ENCODE measurements at regions not wholly inside any gene's neighbourhood (a gene's known extent, or its start where the extent isn't known, plus 50 kb on each side); places are given as distances from the start of the nearest gene placed in this dataset.

- peaks cover 11 to 17% (median 15%) of the 10 kb centered on the region in 3 donors for H3K4me1 Mint-ChIP-seq
- no peak for DNase-seq
- no peak for ATAC-seq (ENCODE audit: low read depth in 2 of 2)
- no peak overlapping the region for H3K4me3 Mint-ChIP-seq
- peaks cover 0 to 4% (median 0%) of the 10 kb centered on the region in 7 donors for H3K9me3 Mint-ChIP-seq
- H3K27me3 Mint-ChIP-seq, result peaks cover 3 to 24% (median 20%) of the 10 kb centered on the region in 3 donors
- H3K27ac Mint-ChIP-seq, result peak overlapping the region in 1 of 6 donors; percentile 33
- no peaks in the 10 kb centered on the region for H3K36me3 Mint-ChIP-seq
These were observed 66.0 kb upstream of the DUSP5 start for GRCh38 chr10:110431659-110432058.

DNA sequence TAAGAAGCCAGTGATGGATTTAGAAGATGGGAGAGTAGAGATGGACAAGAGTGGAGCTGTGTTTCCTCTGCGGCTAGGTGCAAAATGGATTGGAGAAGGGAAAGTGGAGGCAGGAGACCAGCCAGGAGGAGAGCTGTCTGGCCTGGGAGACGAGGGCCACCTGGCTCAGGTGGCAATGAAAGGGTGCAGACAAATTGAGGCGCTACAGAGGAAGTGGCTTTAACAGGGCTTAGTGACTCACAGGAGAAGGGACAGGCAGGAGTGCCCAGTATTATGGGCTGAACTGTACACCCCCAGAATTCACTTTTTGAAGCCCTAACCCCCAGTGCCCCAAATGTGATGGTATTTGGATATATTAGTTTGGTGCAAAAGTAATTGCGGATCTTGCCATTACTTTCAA lies 65.6 kb upstream of the DUSP5 start:
- H3K4me3 Mint-ChIP-seq, result peak overlapping the region in 1 of 8 donors; percentile 61
- H3K9me3 Mint-ChIP-seq, result peaks cover 0 to 4% (median 0%) of the 10 kb centered on the region in 7 donors
- peaks cover 11 to 13% (median 11%) of the 10 kb centered on the region in 3 donors for H3K4me1 Mint-ChIP-seq
- ATAC-seq (ENCODE audit: low read depth in 2 of 2) (no peak), DNase-seq (no peak)
- no peaks in the 10 kb centered on the region for H3K36me3 Mint-ChIP-seq
- H3K27ac Mint-ChIP-seq, result peak overlapping the region in 2 of 6 donors; percentile 0 to 33
- peaks cover 3 to 24% (median 20%) of the 10 kb centered on the region in 3 donors for H3K27me3 Mint-ChIP-seq

- Mint-ChIP-seq H3K4me1 (peaks cover 9 to 13% (median 11%) of the 10 kb centered on the region in 3 donors), H3K27me3 (peaks cover 7 to 24% (median 20%) of the 10 kb centered on the region in 3 donors), H3K27ac (peak overlapping the region in 1 of 6 donors; percentile 67)
These were observed 64.7 kb upstream of the DUSP5 start for GRCh38 chr10:110432814-110433565.

GRCh38 chr10:110433740-110434139 lies 64.0 kb upstream of the DUSP5 start:
- Mint-ChIP-seq H3K27ac (no peak overlapping the region), H3K4me3 (no peak overlapping the region), H3K27me3 (peaks cover 7 to 24% (median 20%) of the 10 kb centered on the region in 3 donors), H3K4me1 (peaks cover 9 to 13% (median 11%) of the 10 kb centered on the region in 3 donors), H3K9me3 (peaks cover 0 to 4% (median 0%) of the 10 kb centered on the region in 7 donors), H3K36me3 (no peaks in the 10 kb centered on the region)
- DNase-seq (no peak), ATAC-seq (ENCODE audit: low read depth in 2 of 2) (no peak)

More at GRCh38 chr10:110432814-110433565, 64.7 kb upstream of the DUSP5 start:
- DNase-seq (no peak), ATAC-seq (ENCODE audit: low read depth in 2 of 2) (no peak)
- H3K36me3 Mint-ChIP-seq, result no peaks in the 10 kb centered on the region
- peaks cover 0 to 4% (median 0%) of the 10 kb centered on the region in 7 donors for H3K9me3 Mint-ChIP-seq
- H3K4me3 Mint-ChIP-seq, result no peak overlapping the region

- H3K4me3 Mint-ChIP-seq, result no peak overlapping the region
These were observed 63.1 kb upstream of the DUSP5 start for GRCh38 chr10:110434489-110435096.

GRCh38 chr10:110436554-110437350 lies 61.0 kb upstream of the DUSP5 start:
- peaks cover 0 to 4% (median 0%) of the 10 kb centered on the region in 7 donors for H3K9me3 Mint-ChIP-seq
- DNase-seq (no peak), ATAC-seq (ENCODE audit: low read depth in 2 of 2) (no peak)
- no peak overlapping the region for H3K4me3 Mint-ChIP-seq
- peaks cover 5 to 6% (median 6%) of the 10 kb centered on the region in 3 donors for H3K27me3 Mint-ChIP-seq
- H3K36me3 Mint-ChIP-seq, result no peaks in the 10 kb centered on the region
- peaks cover 5 to 7% (median 7%) of the 10 kb centered on the region in 3 donors for H3K4me1 Mint-ChIP-seq
- H3K27ac Mint-ChIP-seq, result no peak overlapping the region

More at GRCh38 chr10:110434489-110435096, 63.1 kb upstream of the DUSP5 start:
- H3K9me3 Mint-ChIP-seq, result peaks cover 0 to 4% (median 0%) of the 10 kb centered on the region in 7 donors
- H3K27ac Mint-ChIP-seq, result no peak overlapping the region
- peaks cover 6 to 9% (median 6%) of the 10 kb centered on the region in 3 donors for H3K4me1 Mint-ChIP-seq
- no peaks in the 10 kb centered on the region for H3K36me3 Mint-ChIP-seq
- H3K27me3 Mint-ChIP-seq, result peaks cover 7 to 16% (median 13%) of the 10 kb centered on the region in 3 donors
- no peak for DNase-seq
- ATAC-seq (ENCODE audit: low read depth in 2 of 2), result no peak

DNA sequence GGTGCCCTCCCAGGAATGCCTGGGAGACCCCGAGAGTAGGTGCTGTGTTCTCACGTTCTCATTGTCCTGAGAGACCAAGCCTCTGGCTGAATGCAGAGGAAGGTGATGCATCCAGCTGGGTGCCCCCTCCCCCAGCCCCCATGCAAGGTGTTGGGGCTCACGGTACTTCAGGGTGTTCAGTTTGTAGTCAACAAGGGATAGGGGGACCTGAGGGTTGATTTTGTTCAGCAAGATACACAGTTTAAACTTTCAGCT lies 60.4 kb upstream of the DUSP5 start:
- H3K27me3 Mint-ChIP-seq, result peaks cover 0 to 4% (median under 1%) of the 10 kb centered on the region in 3 donors
- H3K36me3 Mint-ChIP-seq, result no peaks in the 10 kb centered on the region
- DNase-seq (no peak), ATAC-seq (ENCODE audit: low read depth in 2 of 2) (no peak)
- peak overlapping the region in 1 of 6 donors; percentile 73 for H3K27ac Mint-ChIP-seq
- H3K4me1 Mint-ChIP-seq, result peaks cover 10 to 12% (median 11%) of the 10 kb centered on the region in 3 donors
- H3K4me3 Mint-ChIP-seq, result no peak overlapping the region
- peaks cover 0 to 2% (median 0%) of the 10 kb centered on the region in 7 donors for H3K9me3 Mint-ChIP-seq

- Mint-ChIP-seq H3K27me3 (peaks cover 0 to 4% (median 0%) of the 10 kb centered on the region in 3 donors), H3K9me3 (peaks cover 0 to 2% (median 0%) of the 10 kb centered on the region in 7 donors), H3K4me3 (peak overlapping the region in 1 of 8 donors; percentile 35), H3K36me3 (no peaks in the 10 kb centered on the region), H3K4me1 (peaks cover 10 to 16% (median 11%) of the 10 kb centered on the region in 3 donors), H3K27ac (peak overlapping the region in 3 of 6 donors; percentile 15 to 85 (median 60))
- ATAC-seq (ENCODE audit: low read depth in 2 of 2) (no peak), DNase-seq (no peak)
These were observed 59.9 kb upstream of the DUSP5 start for GRCh38 chr10:110437761-110438341.

GRCh38 chr10:110442746-110443145 lies 55.0 kb upstream of the DUSP5 start:
- ATAC-seq (ENCODE audit: low read depth in 2 of 2) (no peak), DNase-seq (no peak)
- Mint-ChIP-seq H3K9me3 (peaks cover 0 to 2% (median 0%) of the 10 kb centered on the region in 7 donors), H3K4me1 (peaks cover 14 to 27% (median 18%) of the 10 kb centered on the region in 3 donors), H3K36me3 (peaks cover 0 to 7% of the 10 kb centered on the region in 2 donors), H3K4me3 (no peak overlapping the region), H3K27ac (peak overlapping the region in 3 of 6 donors; percentile 55 to 91 (median 59)), H3K27me3 (peaks cover under 1 to 17% (median 12%) of the 10 kb centered on the region in 3 donors)

- peaks cover 0 to under 1% (median 0%) of the 10 kb centered on the region in 7 donors for H3K9me3 Mint-ChIP-seq
- peaks cover 14 to 27% (median 18%) of the 10 kb centered on the region in 3 donors for H3K4me1 Mint-ChIP-seq
- peaks cover 0 to 17% (median 12%) of the 10 kb centered on the region in 3 donors for H3K27me3 Mint-ChIP-seq
- H3K36me3 Mint-ChIP-seq, result peaks cover 0 to 7% of the 10 kb centered on the region in 2 donors
- ATAC-seq (ENCODE audit: low read depth in 2 of 2) (no peak), DNase-seq (no peak)
- peak overlapping the region in 1 of 6 donors; percentile 91 for H3K27ac Mint-ChIP-seq
- H3K4me3 Mint-ChIP-seq, result no peak overlapping the region
These were observed 54.3 kb upstream of the DUSP5 start for GRCh38 chr10:110443239-110444003.

- Mint-ChIP-seq H3K9me3 (peaks cover 0 to under 1% (median 0%) of the 10 kb centered on the region in 7 donors), H3K27me3 (peaks cover 0 to 17% (median 14%) of the 10 kb centered on the region in 3 donors), H3K27ac (no peak overlapping the region), H3K4me3 (no peak overlapping the region), H3K36me3 (peaks cover 0 to 10% of the 10 kb centered on the region in 2 donors), H3K4me1 (peaks cover 14 to 27% (median 18%) of the 10 kb centered on the region in 3 donors)
- ATAC-seq (ENCODE audit: low read depth in 2 of 2) (no peak), DNase-seq (no peak)
These were observed 53.7 kb upstream of the DUSP5 start for GRCh38 chr10:110444004-110444337.

DNA sequence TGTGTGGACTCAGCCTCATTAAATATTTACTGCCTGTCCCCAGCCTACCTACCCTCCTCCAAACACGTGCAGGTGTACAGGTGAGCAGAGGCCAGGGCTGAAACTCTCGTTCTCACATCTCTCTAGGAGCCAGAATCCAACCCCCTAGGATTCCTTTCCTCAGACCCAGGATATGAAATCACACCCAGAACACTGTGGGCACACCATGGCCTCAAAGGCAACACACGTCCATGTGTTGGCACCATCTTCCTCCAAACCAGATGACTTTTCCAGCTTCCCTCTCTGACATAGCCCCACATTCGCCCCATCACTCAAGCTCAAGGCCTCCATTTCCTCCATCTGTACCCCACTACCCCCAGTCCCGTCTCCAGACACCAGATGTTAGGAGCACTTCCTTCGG lies 51.8 kb upstream of the DUSP5 start:
- Mint-ChIP-seq H3K4me3 (no peak overlapping the region), H3K36me3 (peaks cover 0 to 13% of the 10 kb centered on the region in 2 donors), H3K4me1 (peaks cover 14 to 27% (median 18%) of the 10 kb centered on the region in 3 donors), H3K27me3 (peaks cover 0 to 17% (median 17%) of the 10 kb centered on the region in 3 donors), H3K9me3 (peaks cover 0 to 3% (median 0%) of the 10 kb centered on the region in 7 donors), H3K27ac (no peak overlapping the region)
- no peak for DNase-seq
- no peak for ATAC-seq (ENCODE audit: low read depth in 2 of 2)

All from naive B cell (primary cell).